Keratinocyte (primary cell): ENCODE measurements at regions not wholly inside any gene's neighbourhood (a gene's known extent, or its start where the extent isn't known, plus 50 kb on each side); places are given as distances from the start of the nearest gene placed in this dataset.
"Not testable (repeated sequence)": the region's sequence is repeated elsewhere in the genome, so short reads cannot be mapped to it uniquely, and the experiment has no call there.

ENCODE experiments used
- EZH2 ChIP-seq: IDR thresholded peaks from one replicate; pipeline ENCODE4 v1.6.1; 2012; ENCODE audit warnings: inconsistent platforms, mild to moderate bottlenecking, low read length, moderate library complexity
- TF ChIP-seq, protein P1 (sequence below), 3 experiments: IDR thresholded peaks in 1 of 3; conservative IDR thresholded peaks in 1 of 3; optimal IDR thresholded peaks in 1 of 3; 2 replicates in 2 of 3; 3 replicates in 1 of 3; pipeline versions ENCODE3 to v1.5.1; 2011; ENCODE audit warnings: low read length in 3 of 3, mild to moderate bottlenecking in 3 of 3, moderate library complexity in 2 of 3, control low read depth in 1 of 3, inconsistent platforms in 1 of 3; ENCODE audit not compliant: insufficient read depth in 2 of 3; ENCODE audit errors: extremely low read depth in 1 of 3

DNA sequence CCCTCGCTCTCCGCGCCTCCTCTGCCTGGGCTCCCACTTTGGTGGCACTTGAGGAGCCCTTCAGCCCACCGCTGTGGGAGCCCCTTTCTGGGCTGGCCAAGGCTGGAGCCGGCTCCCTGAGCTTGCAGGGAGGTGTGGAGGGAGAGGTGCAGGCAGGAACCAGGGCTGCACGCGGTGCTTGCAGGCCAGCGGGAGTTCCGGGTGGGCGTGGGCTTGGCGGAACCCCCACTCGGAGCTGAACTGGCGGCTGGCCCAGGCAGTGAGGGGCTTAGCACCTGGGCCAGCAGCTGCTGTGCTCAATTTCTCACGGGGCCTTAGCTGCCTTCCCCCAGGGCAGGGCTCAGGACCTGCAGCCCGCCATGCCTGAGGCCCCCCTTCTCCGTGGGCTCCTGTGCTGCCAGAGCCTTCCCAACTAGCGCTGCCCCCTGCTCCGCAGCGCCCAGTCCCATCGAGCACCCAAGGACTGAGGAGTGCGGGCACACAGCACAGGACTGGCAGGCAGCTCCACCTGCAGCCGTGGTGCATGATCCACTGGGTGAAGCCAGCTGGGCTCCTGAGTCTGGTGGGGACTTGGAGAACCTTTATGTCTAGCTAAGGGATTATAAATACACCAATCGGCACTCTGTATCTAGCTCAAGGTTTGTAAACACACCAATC is 200.2 kb upstream of the RIMS1 start:
- TF ChIP-seq, protein P1, sequence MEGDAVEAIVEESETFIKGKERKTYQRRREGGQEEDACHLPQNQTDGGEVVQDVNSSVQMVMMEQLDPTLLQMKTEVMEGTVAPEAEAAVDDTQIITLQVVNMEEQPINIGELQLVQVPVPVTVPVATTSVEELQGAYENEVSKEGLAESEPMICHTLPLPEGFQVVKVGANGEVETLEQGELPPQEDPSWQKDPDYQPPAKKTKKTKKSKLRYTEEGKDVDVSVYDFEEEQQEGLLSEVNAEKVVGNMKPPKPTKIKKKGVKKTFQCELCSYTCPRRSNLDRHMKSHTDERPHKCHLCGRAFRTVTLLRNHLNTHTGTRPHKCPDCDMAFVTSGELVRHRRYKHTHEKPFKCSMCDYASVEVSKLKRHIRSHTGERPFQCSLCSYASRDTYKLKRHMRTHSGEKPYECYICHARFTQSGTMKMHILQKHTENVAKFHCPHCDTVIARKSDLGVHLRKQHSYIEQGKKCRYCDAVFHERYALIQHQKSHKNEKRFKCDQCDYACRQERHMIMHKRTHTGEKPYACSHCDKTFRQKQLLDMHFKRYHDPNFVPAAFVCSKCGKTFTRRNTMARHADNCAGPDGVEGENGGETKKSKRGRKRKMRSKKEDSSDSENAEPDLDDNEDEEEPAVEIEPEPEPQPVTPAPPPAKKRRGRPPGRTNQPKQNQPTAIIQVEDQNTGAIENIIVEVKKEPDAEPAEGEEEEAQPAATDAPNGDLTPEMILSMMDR (optimal IDR thresholded peaks at IDR 0.05 in 1 of 3, IDR thresholded peaks at IDR 0.05 in 1 of 3, conservative IDR thresholded peaks at IDR 0.05 in 1 of 3; ENCODE audit: extremely low read depth in 1 of 3, insufficient read depth in 2 of 3, low read length in 3 of 3): not testable (repeated sequence)
- not testable (repeated sequence) for TF ChIP-seq EZH2
